ENCODE measurements at regions not wholly inside any gene's neighbourhood (a gene's known extent, or its start where the extent isn't known, plus 50 kb on each side); places are given as distances from the start of the nearest gene placed in this dataset.

GRCh38 chr9:86454701-86455615 is 100.7 kb upstream of the TUT7 start:
- Histone ChIP-seq H3K27ac (ENCODE audit: insufficient read depth, low read length) (no peak overlapping the region), H2AFZ (ENCODE audit: low read length) (peak overlapping the region; percentile 34)
- peak in 1 of 2 donors; percentile 59 for DNase-seq (ENCODE audit: low read depth in 2 of 2)

GRCh38 chr9:86452201-86452828 is 98.1 kb upstream of the TUT7 start:
- H3K27me3 ChIP-seq (ENCODE audit: control insufficient read depth, insufficient read depth, low read length), result no peaks in the 10 kb centered on the region
- no peak for TF ChIP-seq CTCF (conservative IDR thresholded peaks at IDR 0.05 in 1 of 2, IDR thresholded peaks at IDR 0.05 in 1 of 2; ENCODE audit: low read depth in 1 of 2, low read length in 2 of 2)
- TF ChIP-seq EZH2 (IDR thresholded peaks at IDR 0.05; ENCODE audit: low read length, missing control alignments), result no peak
- no peaks in the 10 kb centered on the region for H3K79me2 ChIP-seq (ENCODE audit: control insufficient read depth, insufficient read depth, low read length)
- H2AFZ ChIP-seq (ENCODE audit: low read length), result no peak overlapping the region
- H4K20me1 ChIP-seq (ENCODE audit: control insufficient read depth, extremely low read depth, insufficient read depth, low read length), result no peaks in the 10 kb centered on the region
- H3K27ac ChIP-seq (ENCODE audit: insufficient read depth, low read length), result no peak overlapping the region
- H3K36me3 ChIP-seq (ENCODE audit: control insufficient read depth, insufficient read depth, low read length), result no peaks in the 10 kb centered on the region
- no peak overlapping the region for H3K9ac ChIP-seq (ENCODE audit: insufficient read depth, low read length)
- H3K4me2 ChIP-seq (ENCODE audit: extremely low read depth, insufficient read depth, low read length), result no peak overlapping the region
- DNase-seq (ENCODE audit: low read depth in 2 of 2), result peak in 1 of 2 donors; percentile 58
- H3K4me3 ChIP-seq (replicated peaks in 1 of 4; ENCODE audit: control extremely low read depth in 1 of 4, insufficient read depth in 1 of 4, low read depth in 3 of 4, low read length in 4 of 4), result no peak overlapping the region
- H3K9me3 ChIP-seq (ENCODE audit: control insufficient read depth, insufficient read depth, low read depth, low read length), result no peaks in the 10 kb centered on the region
- H3K4me1 ChIP-seq (ENCODE audit: control insufficient read depth, extremely low read depth, insufficient read depth, low read length), result no peaks in the 10 kb centered on the region

More at GRCh38 chr9:86454701-86455615, 100.7 kb upstream of the TUT7 start:
- peak overlapping the region in 2 of 4 experiments; percentile 32 to 33 for H3K4me3 ChIP-seq (replicated peaks in 1 of 4; ENCODE audit: control extremely low read depth in 1 of 4, insufficient read depth in 1 of 4, low read depth in 3 of 4, low read length in 4 of 4)
- no peaks in the 10 kb centered on the region for H3K79me2 ChIP-seq (ENCODE audit: control insufficient read depth, insufficient read depth, low read length)
- H3K36me3 ChIP-seq (ENCODE audit: control insufficient read depth, insufficient read depth, low read length), result no peaks in the 10 kb centered on the region
- no peak overlapping the region for H3K9ac ChIP-seq (ENCODE audit: insufficient read depth, low read length)
- H3K9me3 ChIP-seq (ENCODE audit: control insufficient read depth, insufficient read depth, low read depth, low read length), result no peaks in the 10 kb centered on the region
- peak overlapping the region; percentile 70 for H3K4me2 ChIP-seq (ENCODE audit: extremely low read depth, insufficient read depth, low read length)
- no peaks in the 10 kb centered on the region for H3K27me3 ChIP-seq (ENCODE audit: control insufficient read depth, insufficient read depth, low read length)
- TF ChIP-seq CTCF (conservative IDR thresholded peaks at IDR 0.05 in 1 of 2, IDR thresholded peaks at IDR 0.05 in 1 of 2; ENCODE audit: low read depth in 1 of 2, low read length in 2 of 2), result no peak
- TF ChIP-seq EZH2 (IDR thresholded peaks at IDR 0.05; ENCODE audit: low read length, missing control alignments), result no peak
- no peaks in the 10 kb centered on the region for H4K20me1 ChIP-seq (ENCODE audit: control insufficient read depth, extremely low read depth, insufficient read depth, low read length)
- H3K4me1 ChIP-seq (ENCODE audit: control insufficient read depth, extremely low read depth, insufficient read depth, low read length), result no peaks in the 10 kb centered on the region

GRCh38 chr9:86449246-86449645 is 95.0 kb upstream of the TUT7 start:
- DNase-seq (ENCODE audit: low read depth in 2 of 2), result no peak
- TF ChIP-seq CTCF (conservative IDR thresholded peaks at IDR 0.05 in 1 of 2, IDR thresholded peaks at IDR 0.05 in 1 of 2; ENCODE audit: low read depth in 1 of 2, low read length in 2 of 2) (no peak), EZH2 (IDR thresholded peaks at IDR 0.05; ENCODE audit: low read length, missing control alignments) (no peak)
- no peaks in the 10 kb centered on the region for H3K9me3 ChIP-seq (ENCODE audit: control insufficient read depth, insufficient read depth, low read depth, low read length)

More at GRCh38 chr9:86449246-86449645, 95.0 kb upstream of the TUT7 start:
- Histone ChIP-seq H3K27me3 (ENCODE audit: control insufficient read depth, insufficient read depth, low read length) (no peaks in the 10 kb centered on the region), H3K4me2 (ENCODE audit: extremely low read depth, insufficient read depth, low read length) (no peak overlapping the region), H3K9ac (ENCODE audit: insufficient read depth, low read length) (no peak overlapping the region), H4K20me1 (ENCODE audit: control insufficient read depth, extremely low read depth, insufficient read depth, low read length) (no peaks in the 10 kb centered on the region), H3K4me1 (ENCODE audit: control insufficient read depth, extremely low read depth, insufficient read depth, low read length) (no peaks in the 10 kb centered on the region), H2AFZ (ENCODE audit: low read length) (no peak overlapping the region), H3K36me3 (ENCODE audit: control insufficient read depth, insufficient read depth, low read length) (no peaks in the 10 kb centered on the region), H3K4me3 (replicated peaks in 1 of 4; ENCODE audit: control extremely low read depth in 1 of 4, insufficient read depth in 1 of 4, low read depth in 3 of 4, low read length in 4 of 4) (no peak overlapping the region), H3K27ac (ENCODE audit: insufficient read depth, low read length) (no peak overlapping the region), H3K79me2 (ENCODE audit: control insufficient read depth, insufficient read depth, low read length) (no peaks in the 10 kb centered on the region)

Data from fibroblast of lung (primary cell).